ENCODE measurements at regions not wholly inside any gene's neighbourhood (a gene's known extent, or its start where the extent isn't known, plus 50 kb on each side); places are given as distances from the start of the nearest gene placed in this dataset.
"Not testable (repeated sequence)": the region's sequence is repeated elsewhere in the genome, so short reads cannot be mapped to it uniquely, and the experiment has no call there.

- intact Hi-C loops (cut with DNase I) = no loop called here
- DNase-seq (ENCODE audit: missing footprints) (no peak), ATAC-seq (no peak)
These were observed 1077.3 kb upstream of the PCDH10 start for GRCh38 chr4:132071815-132072214.

- intact Hi-C loops (cut with DNase I) = no loop called here
- ATAC-seq = no peak
- DNase-seq (ENCODE audit: missing footprints) = no peak
These were observed 1072.3 kb upstream of the PCDH10 start for GRCh38 chr4:132076829-132077228.

GRCh38 chr4:132085105-132085504 lies 1064.0 kb upstream of the PCDH10 start:
- no peak for ATAC-seq
- intact Hi-C loops (cut with DNase I) = no loop called here
- no peak for DNase-seq (ENCODE audit: missing footprints)

- DNase-seq (ENCODE audit: missing footprints) = no peak
- intact Hi-C loops (cut with DNase I) = no loop called here
- no peak for ATAC-seq
These were observed 1055.1 kb upstream of the PCDH10 start for GRCh38 chr4:132094017-132094416.

- DNase-seq (ENCODE audit: missing footprints) = no peak
- no peak for ATAC-seq
- intact Hi-C loops (cut with DNase I) = no loop called here
These were observed 1052.1 kb upstream of the PCDH10 start for GRCh38 chr4:132097041-132097440.

- ATAC-seq (no peak), DNase-seq (ENCODE audit: missing footprints) (no peak)
- intact Hi-C loops (cut with DNase I) = no loop called here
These were observed 1047.6 kb upstream of the PCDH10 start for GRCh38 chr4:132101526-132101925.

GRCh38 chr4:132108784-132109183 lies 1040.3 kb upstream of the PCDH10 start:
- intact Hi-C loops (cut with DNase I) = no loop called here
- DNase-seq (ENCODE audit: missing footprints) = no peak
- ATAC-seq = no peak

- DNase-seq (ENCODE audit: missing footprints) = no peak
- no peak for ATAC-seq
- intact Hi-C loops (cut with DNase I) = no loop called here
These were observed 1034.2 kb upstream of the PCDH10 start for GRCh38 chr4:132114885-132115284.

GRCh38 chr4:132122741-132123140 lies 1026.4 kb upstream of the PCDH10 start:
- ATAC-seq; intact Hi-C loops (cut with DNase I): not testable (repeated sequence)

GRCh38 chr4:132123870-132124623 lies 1025.0 kb upstream of the PCDH10 start:
- no peak for DNase-seq (ENCODE audit: missing footprints)
- ATAC-seq = no peak
- intact Hi-C loops (cut with DNase I) = no loop called here

More at GRCh38 chr4:132122741-132123140, 1026.4 kb upstream of the PCDH10 start:
- DNase-seq (ENCODE audit: missing footprints) = not testable (repeated sequence)

GRCh38 chr4:132124624-132124974 lies 1024.5 kb upstream of the PCDH10 start:
- ATAC-seq (no peak), DNase-seq (ENCODE audit: missing footprints) (no peak)
- intact Hi-C loops (cut with DNase I) = no loop called here

GRCh38 chr4:132125131-132125530 lies 1024.0 kb upstream of the PCDH10 start:
- no peak for ATAC-seq
- intact Hi-C loops (cut with DNase I) = no loop called here
- DNase-seq (ENCODE audit: missing footprints) = no peak

- no peak for ATAC-seq
- no peak for DNase-seq (ENCODE audit: missing footprints)
- intact Hi-C loops (cut with DNase I) = no loop called here
These were observed 1016.7 kb upstream of the PCDH10 start for GRCh38 chr4:132132433-132132832.

- ATAC-seq = no peak
- no peak for DNase-seq (ENCODE audit: missing footprints)
- intact Hi-C loops (cut with DNase I) = no loop called here
These were observed 979.4 kb upstream of the PCDH10 start for GRCh38 chr4:132169660-132170059.

GRCh38 chr4:132180020-132180427 lies 969.1 kb upstream of the PCDH10 start:
- no peak for ATAC-seq
- intact Hi-C loops (cut with DNase I) = no loop called here

GRCh38 chr4:132195176-132195575 lies 953.9 kb upstream of the PCDH10 start:
- ATAC-seq = no peak
- intact Hi-C loops (cut with DNase I) = no loop called here
- no peak for DNase-seq (ENCODE audit: missing footprints)

More at GRCh38 chr4:132180020-132180427, 969.1 kb upstream of the PCDH10 start:
- DNase-seq (ENCODE audit: missing footprints) = no peak

- intact Hi-C loops (cut with DNase I) = no loop called here
- ATAC-seq = no peak
- no peak for DNase-seq (ENCODE audit: missing footprints)
These were observed 945.5 kb upstream of the PCDH10 start for GRCh38 chr4:132203618-132204017.

GRCh38 chr4:132214519-132214918 lies 934.6 kb upstream of the PCDH10 start:
- DNase-seq (ENCODE audit: missing footprints) (no peak), ATAC-seq (no peak)
- intact Hi-C loops (cut with DNase I) = no loop called here

- DNase-seq (ENCODE audit: missing footprints) = no peak
- intact Hi-C loops (cut with DNase I) = no loop called here
- no peak for ATAC-seq
These were observed 930.7 kb upstream of the PCDH10 start for GRCh38 chr4:132218406-132218805.

- DNase-seq (ENCODE audit: missing footprints) = no peak
- intact Hi-C loops (cut with DNase I) = no loop called here
These were observed 921.8 kb upstream of the PCDH10 start for GRCh38 chr4:132227151-132227856.

GRCh38 chr4:132227857-132228165 lies 921.3 kb upstream of the PCDH10 start:
- ATAC-seq; DNase-seq (ENCODE audit: missing footprints); intact Hi-C loops (cut with DNase I): not testable (repeated sequence)

More at GRCh38 chr4:132227151-132227856, 921.8 kb upstream of the PCDH10 start:
- no peak for ATAC-seq

Measured in Right ventricle myocardium inferior (tissue), 1 donor.